ENCODE measurements at regions not wholly inside any gene's neighbourhood (a gene's known extent, or its start where the extent isn't known, plus 50 kb on each side); places are given as distances from the start of the nearest gene placed in this dataset.

DNA sequence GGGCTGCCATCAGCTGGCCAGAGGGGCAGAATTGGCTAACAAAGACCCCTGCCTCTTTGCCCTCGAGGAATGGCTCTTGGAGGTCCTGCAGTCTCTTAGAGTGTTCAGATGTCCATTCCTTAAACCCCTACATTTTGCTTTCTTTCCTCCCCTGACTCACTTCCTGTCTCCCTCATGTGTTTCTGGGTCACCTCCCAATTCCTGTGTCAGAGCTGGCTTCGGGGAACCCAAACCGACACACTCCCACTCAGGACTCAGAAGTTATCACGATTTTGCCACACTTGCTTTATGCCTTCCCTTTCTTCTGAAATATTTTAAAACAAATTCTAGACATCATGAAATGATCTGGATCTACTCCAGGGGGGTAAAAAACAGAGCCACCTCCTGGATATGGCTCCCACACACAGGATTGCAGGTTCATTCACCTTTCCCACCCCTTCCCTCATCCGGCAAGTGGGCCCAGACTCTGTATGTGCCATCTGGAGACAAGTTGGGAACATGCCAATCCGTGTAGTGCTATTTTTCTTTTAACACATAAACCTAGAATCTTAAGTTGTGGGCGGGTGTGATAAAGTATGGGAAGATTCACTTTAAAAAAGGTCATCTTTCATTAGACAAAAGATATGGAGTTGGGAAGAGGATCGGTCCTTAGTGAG is 145.7 kb downstream of the NXNL2 start:
- DNase-seq: no peak
- TF ChIP-seq CTCF (IDR thresholded peaks at IDR 0.05; ENCODE audit: borderline replicate concordance, extremely low read depth, insufficient read depth): no peak
- Histone ChIP-seq H3K4me3 (ENCODE audit: low read length in 3 of 3) (no peak overlapping the region), H3K36me3 (ENCODE audit: control insufficient read depth in 2 of 3, insufficient read depth in 3 of 3, low read length in 3 of 3) (no peaks in the 10 kb centered on the region), H3K27ac (ENCODE audit: low read depth in 2 of 2, low read length in 2 of 2) (no peak overlapping the region), H3K27me3 (ENCODE audit: control insufficient read depth, insufficient read depth, low read length) (no peaks in the 10 kb centered on the region), H3K4me1 (ENCODE audit: control insufficient read depth in 2 of 3, insufficient read depth in 2 of 3, low read depth in 1 of 3, low read length in 3 of 3) (no peaks in the 10 kb centered on the region), H3K9ac (ENCODE audit: low read length in 3 of 3) (no peak overlapping the region), H3K9me3 (ENCODE audit: control insufficient read depth in 2 of 3, insufficient read depth in 1 of 3, low read length in 3 of 3) (no peaks in the 10 kb centered on the region)
- intact Hi-C loops (cut with DNase I): no loop called here
- FAIRE-seq: no peak

DNA sequence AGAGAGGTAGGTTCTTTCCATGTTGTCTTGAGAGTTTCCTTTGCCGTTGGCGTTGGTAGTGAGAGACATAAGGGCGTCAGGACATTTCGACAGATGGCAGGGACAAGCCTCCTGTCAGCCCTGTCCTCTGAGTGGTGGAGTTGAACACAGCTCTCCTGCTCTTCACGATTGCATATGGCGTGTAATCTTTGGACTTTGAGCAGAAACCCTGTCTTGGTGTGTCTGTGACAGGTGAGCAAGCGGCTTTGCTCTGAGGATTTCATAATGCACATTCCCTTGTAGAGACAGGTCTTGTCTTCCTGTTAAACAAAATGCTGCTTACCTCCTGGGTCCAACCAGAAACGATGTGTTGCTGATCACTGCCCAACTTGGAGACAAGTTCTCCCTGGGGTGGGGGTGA is 146.5 kb downstream of the NXNL2 start:
- Histone ChIP-seq H3K36me3 (ENCODE audit: control insufficient read depth in 2 of 3, insufficient read depth in 3 of 3, low read length in 3 of 3) (no peaks in the 10 kb centered on the region), H3K27me3 (ENCODE audit: control insufficient read depth, insufficient read depth, low read length) (no peaks in the 10 kb centered on the region), H3K9ac (ENCODE audit: low read length in 3 of 3) (no peak overlapping the region), H3K27ac (ENCODE audit: low read depth in 2 of 2, low read length in 2 of 2) (no peak overlapping the region), H3K4me3 (ENCODE audit: low read length in 3 of 3) (no peak overlapping the region), H3K9me3 (ENCODE audit: control insufficient read depth in 2 of 3, insufficient read depth in 1 of 3, low read length in 3 of 3) (no peaks in the 10 kb centered on the region), H3K4me1 (ENCODE audit: control insufficient read depth in 2 of 3, insufficient read depth in 2 of 3, low read depth in 1 of 3, low read length in 3 of 3) (no peaks in the 10 kb centered on the region)
- intact Hi-C loops (cut with DNase I): no loop called here
- FAIRE-seq (no peak), DNase-seq (no peak)
- no peak for TF ChIP-seq CTCF (IDR thresholded peaks at IDR 0.05; ENCODE audit: borderline replicate concordance, extremely low read depth, insufficient read depth)

- Histone ChIP-seq H3K4me1 (ENCODE audit: control insufficient read depth in 2 of 3, insufficient read depth in 2 of 3, low read depth in 1 of 3, low read length in 3 of 3) (no peaks in the 10 kb centered on the region), H3K9me3 (ENCODE audit: control insufficient read depth in 2 of 3, insufficient read depth in 1 of 3, low read length in 3 of 3) (no peaks in the 10 kb centered on the region), H3K4me3 (ENCODE audit: low read length in 3 of 3) (no peak overlapping the region), H3K9ac (ENCODE audit: low read length in 3 of 3) (no peak overlapping the region), H3K27ac (ENCODE audit: low read depth in 2 of 2, low read length in 2 of 2) (peak overlapping the region in 1 of 2 donors; percentile 37), H3K36me3 (ENCODE audit: control insufficient read depth in 2 of 3, insufficient read depth in 3 of 3, low read length in 3 of 3) (no peaks in the 10 kb centered on the region), H3K27me3 (ENCODE audit: control insufficient read depth, insufficient read depth, low read length) (no peaks in the 10 kb centered on the region)
- DNase-seq (peak in 4 of 5 donors; percentile 75 to 85 (median 80)), FAIRE-seq (no peak)
- intact Hi-C loops (cut with DNase I): no loop called here
- TF ChIP-seq CTCF (IDR thresholded peaks at IDR 0.05; ENCODE audit: borderline replicate concordance, extremely low read depth, insufficient read depth): no peak
Measured at GRCh38 chr9:88682431-88682831, 147.5 kb downstream of the NXNL2 start.

DNA sequence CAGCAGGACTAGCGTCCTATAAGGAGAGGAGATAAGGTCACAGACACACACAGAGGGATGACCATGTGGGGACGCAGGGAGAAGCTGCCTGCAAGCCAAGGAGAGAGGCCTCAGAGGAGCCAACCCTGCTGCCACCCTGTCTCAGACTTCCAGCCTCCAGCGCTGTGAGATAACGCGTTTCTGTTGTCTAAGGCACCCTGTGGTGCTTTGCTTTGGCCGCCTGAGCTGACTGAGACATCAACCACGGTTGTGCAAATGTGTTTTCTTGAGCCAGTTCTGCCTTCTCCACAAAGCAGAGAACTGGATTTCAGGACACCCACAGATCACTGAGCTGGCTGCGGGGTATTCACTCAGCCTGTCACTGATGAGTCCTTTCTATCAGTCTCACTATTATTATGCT is 149.1 kb downstream of the NXNL2 start:
- intact Hi-C loops (cut with DNase I): no loop called here
- FAIRE-seq: no peak
- Histone ChIP-seq H3K27ac (ENCODE audit: low read depth in 2 of 2, low read length in 2 of 2) (no peak overlapping the region), H3K4me3 (ENCODE audit: low read length in 3 of 3) (no peak overlapping the region), H3K36me3 (ENCODE audit: control insufficient read depth in 2 of 3, insufficient read depth in 3 of 3, low read length in 3 of 3) (no peaks in the 10 kb centered on the region), H3K4me1 (ENCODE audit: control insufficient read depth in 2 of 3, insufficient read depth in 2 of 3, low read depth in 1 of 3, low read length in 3 of 3) (no peaks in the 10 kb centered on the region), H3K9me3 (ENCODE audit: control insufficient read depth in 2 of 3, insufficient read depth in 1 of 3, low read length in 3 of 3) (no peaks in the 10 kb centered on the region), H3K27me3 (ENCODE audit: control insufficient read depth, insufficient read depth, low read length) (no peaks in the 10 kb centered on the region), H3K9ac (ENCODE audit: low read length in 3 of 3) (no peak overlapping the region)
- no peak for TF ChIP-seq CTCF (IDR thresholded peaks at IDR 0.05; ENCODE audit: borderline replicate concordance, extremely low read depth, insufficient read depth)
- DNase-seq: no peak
